ENCODE measurements at regions not wholly inside any gene's neighbourhood (a gene's known extent, or its start where the extent isn't known, plus 50 kb on each side); places are given as distances from the start of the nearest gene placed in this dataset.
"Not testable (repeated sequence)": the region's sequence is repeated elsewhere in the genome, so short reads cannot be mapped to it uniquely, and the experiment has no call there.

DNA sequence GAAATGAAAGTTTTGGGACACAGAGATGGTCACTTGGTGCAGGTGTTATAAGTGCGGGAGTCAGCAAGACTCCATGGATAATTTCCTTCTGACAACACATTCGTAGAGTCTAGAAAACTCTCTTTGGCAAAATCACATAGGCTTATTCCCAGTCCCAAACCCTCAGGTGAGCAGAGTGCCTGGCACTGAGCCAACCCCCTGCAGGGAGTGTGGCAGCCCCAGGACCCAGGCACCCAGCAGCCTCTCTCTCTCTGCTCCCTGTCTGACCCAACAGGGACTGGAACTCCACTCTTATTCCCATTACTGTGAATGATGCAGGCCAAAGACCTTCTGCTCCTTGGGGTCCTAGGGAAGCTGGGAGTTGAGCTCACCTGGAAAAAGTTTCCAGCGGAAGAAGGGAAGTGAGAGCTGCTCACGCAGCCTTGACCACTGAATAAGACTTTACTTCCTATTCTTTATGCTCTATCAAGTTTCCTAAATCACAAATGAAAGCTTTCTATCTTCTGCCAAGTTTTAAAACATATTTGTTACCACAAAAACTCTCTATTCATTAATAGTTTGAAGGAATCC lies 132.6 kb upstream of the ETV3 start:
- no peak for DNase-seq (ENCODE audit: low read depth in 3 of 3, low spot score in 1 of 3)

- no peak for DNase-seq (ENCODE audit: low read depth in 3 of 3, low spot score in 1 of 3)
Measured at GRCh38 chr1:157269656-157270375, 131.6 kb upstream of the ETV3 start.

- no peak for DNase-seq (ENCODE audit: low read depth in 3 of 3, low spot score in 1 of 3)
Measured at GRCh38 chr1:157262891-157263290, 124.7 kb upstream of the ETV3 start.

DNA sequence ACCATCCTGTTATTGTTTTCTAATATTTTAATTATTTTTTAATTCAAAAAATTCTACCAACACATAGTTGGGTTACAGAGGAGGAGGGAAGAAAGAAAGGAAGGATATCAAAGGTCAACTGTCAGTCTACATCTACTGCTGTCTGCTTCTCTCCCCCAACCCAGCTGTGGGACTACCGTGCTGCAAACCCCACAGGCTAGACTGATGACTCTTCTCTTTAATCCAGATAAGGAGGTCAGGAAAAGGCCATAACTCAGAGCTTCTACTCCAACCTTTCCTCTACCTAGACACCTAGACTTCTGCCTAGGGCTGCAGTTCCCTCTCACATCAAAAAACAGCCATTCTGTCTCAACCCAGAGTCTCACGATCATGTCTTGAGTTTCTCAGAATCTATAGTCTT lies 124.2 kb upstream of the ETV3 start:
- no peak for DNase-seq (ENCODE audit: low read depth in 3 of 3, low spot score in 1 of 3)

- DNase-seq (ENCODE audit: low read depth in 3 of 3, low spot score in 1 of 3) = not testable (repeated sequence)
Measured at GRCh38 chr1:157255891-157256290, 117.7 kb upstream of the ETV3 start.

DNA sequence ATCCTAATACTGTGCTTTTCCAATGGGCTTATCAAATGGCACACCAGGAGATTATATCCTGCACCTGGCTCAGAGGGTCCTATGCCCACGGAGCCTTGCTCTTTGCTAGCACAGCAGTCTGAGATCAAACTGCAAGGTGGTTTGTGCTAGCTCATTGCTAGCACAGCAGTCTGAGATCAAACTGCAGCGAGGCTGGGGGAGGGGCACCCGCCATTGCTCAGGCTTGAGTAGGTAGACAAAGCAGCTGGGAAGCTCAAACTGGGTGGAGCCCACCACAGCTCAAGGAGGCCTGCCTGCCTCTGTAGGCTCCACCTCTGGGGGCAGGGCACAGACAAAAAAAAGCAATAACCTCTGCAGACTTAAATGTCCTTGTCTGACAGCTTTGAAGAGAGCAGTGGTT lies 116.0 kb upstream of the ETV3 start:
- not testable (repeated sequence) for DNase-seq (ENCODE audit: low read depth in 3 of 3, low spot score in 1 of 3)

GRCh38 chr1:157252473-157252872 lies 114.3 kb upstream of the ETV3 start:
- no peak for DNase-seq (ENCODE audit: low read depth in 3 of 3, low spot score in 1 of 3)

- DNase-seq (ENCODE audit: low read depth in 3 of 3, low spot score in 1 of 3) = no peak
Measured at GRCh38 chr1:157249739-157250138, 111.5 kb upstream of the ETV3 start.

DNA sequence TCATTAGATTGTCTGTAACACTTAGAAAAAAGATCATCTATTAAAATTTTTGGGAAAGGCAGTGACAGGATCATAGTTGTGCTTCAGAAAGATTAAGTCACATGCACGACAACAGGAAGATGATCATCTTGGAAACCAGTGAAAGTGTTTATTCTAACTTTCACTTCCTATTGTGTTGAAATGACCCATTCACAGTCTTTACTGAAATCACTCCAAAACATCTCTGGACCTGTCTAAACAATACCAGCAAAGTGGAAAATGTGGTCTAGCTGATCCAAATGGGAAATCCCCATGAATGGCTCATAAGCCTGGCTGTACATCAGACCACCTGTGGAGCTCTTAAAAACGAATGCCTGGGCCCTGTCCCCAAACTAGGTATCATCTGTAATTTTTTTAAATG lies 111.1 kb upstream of the ETV3 start:
- no peak for DNase-seq (ENCODE audit: low read depth in 3 of 3, low spot score in 1 of 3)

GRCh38 chr1:157247764-157248049 lies 109.5 kb upstream of the ETV3 start:
- not testable (repeated sequence) for DNase-seq (ENCODE audit: low read depth in 3 of 3, low spot score in 1 of 3)

- DNase-seq (ENCODE audit: low read depth in 3 of 3, low spot score in 1 of 3) = no peak
Measured at GRCh38 chr1:157247005-157247763, 109.0 kb upstream of the ETV3 start.

- DNase-seq (ENCODE audit: low read depth in 3 of 3, low spot score in 1 of 3) = no peak
Measured at GRCh38 chr1:157245823-157246222, 107.6 kb upstream of the ETV3 start.

GRCh38 chr1:157241185-157241538 lies 103.0 kb upstream of the ETV3 start:
- DNase-seq (ENCODE audit: low read depth in 3 of 3, low spot score in 1 of 3) = no peak

DNA sequence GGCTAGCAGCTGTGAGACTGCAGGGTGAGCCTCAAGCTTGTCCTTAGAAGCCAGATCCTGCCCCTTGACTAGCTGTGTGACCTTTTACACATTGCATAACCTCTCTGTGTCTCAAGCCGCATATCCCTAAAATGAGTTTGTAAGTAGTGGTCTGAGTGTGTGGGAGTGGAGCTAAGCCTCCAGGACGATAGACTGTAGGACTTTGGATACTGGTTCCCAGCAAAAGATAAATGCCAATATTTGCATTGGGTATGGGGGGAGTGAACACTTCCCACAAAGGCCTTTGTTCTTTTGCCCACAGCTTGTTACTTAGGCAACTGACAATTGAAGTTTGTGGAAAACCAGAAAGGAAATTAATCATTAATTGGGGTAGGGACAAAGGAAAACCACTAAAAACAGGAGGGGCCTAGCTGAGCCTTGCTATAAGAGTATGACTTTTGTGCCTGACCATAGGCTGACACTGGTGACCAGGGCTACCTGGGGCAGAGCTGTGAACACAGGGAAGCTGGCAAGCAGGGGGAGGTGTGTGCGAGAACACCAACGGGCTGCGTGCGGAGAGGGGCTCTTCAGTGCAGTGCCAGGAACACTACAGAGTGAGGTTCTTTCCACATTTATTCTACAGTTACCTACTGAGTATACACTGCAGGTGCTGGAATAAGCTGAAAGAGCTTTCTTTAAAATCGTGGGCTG lies 102.4 kb upstream of the ETV3 start:
- DNase-seq (ENCODE audit: low read depth in 3 of 3, low spot score in 1 of 3) = no peak

GRCh38 chr1:157239936-157240335 lies 101.7 kb upstream of the ETV3 start:
- DNase-seq (ENCODE audit: low read depth in 3 of 3, low spot score in 1 of 3) = no peak

- no peak for DNase-seq (ENCODE audit: low read depth in 3 of 3, low spot score in 1 of 3)
Measured at GRCh38 chr1:157238585-157238984, 100.4 kb upstream of the ETV3 start.

GRCh38 chr1:157237981-157238380 lies 99.8 kb upstream of the ETV3 start:
- DNase-seq (ENCODE audit: low read depth in 3 of 3, low spot score in 1 of 3) = no peak

DNA sequence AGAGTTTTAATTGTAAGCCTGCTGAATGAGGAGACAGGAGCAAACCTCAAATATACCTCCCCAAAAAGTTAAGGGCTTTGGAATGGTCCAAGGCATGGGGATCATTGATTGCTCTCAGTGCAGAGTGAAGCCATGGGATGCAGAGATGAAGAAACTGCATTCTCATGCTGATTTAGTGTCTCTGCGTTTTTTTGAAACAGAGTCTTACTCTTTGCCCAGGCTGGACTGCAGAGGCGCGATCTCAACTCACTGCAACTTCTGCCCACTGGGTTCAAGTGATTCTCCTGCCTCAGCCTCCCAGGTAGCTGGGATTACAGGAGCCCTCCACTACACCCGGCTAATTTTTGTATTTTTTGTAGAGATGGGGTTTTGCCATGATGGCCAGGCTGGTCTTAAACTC lies 99.3 kb upstream of the ETV3 start:
- no peak for DNase-seq (ENCODE audit: low read depth in 3 of 3, low spot score in 1 of 3)

GRCh38 chr1:157236072-157236471 lies 97.9 kb upstream of the ETV3 start:
- no peak for DNase-seq (ENCODE audit: low read depth in 3 of 3, low spot score in 1 of 3)

DNA sequence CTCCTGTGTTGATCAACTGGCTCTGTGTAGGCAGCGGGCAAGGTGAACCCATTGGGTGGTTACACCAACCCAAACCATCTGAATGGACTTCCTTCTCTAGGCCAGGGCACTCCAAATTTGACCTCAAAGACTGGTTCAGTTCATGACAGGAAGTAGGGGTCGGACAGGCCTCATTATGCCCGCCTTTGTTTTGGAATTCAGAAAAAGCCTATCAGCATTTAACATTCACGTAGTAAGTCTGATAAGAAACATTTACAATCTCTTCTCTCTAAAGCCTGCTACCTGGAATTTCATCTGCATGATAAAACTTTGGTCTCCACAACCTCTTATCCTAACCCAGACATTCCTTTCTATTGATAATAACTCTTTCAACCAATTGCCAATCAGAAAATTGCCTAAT lies 97.1 kb upstream of the ETV3 start:
- DNase-seq (ENCODE audit: low read depth in 3 of 3, low spot score in 1 of 3) = no peak

GRCh38 chr1:157234705-157235273 lies 96.6 kb upstream of the ETV3 start:
- DNase-seq (ENCODE audit: low read depth in 3 of 3, low spot score in 1 of 3) = no peak

GRCh38 chr1:157233131-157233530 lies 94.9 kb upstream of the ETV3 start:
- DNase-seq (ENCODE audit: low read depth in 3 of 3, low spot score in 1 of 3) = no peak
